ENCODE measurements at regions not wholly inside any gene's neighbourhood (a gene's known extent, or its start where the extent isn't known, plus 50 kb on each side); places are given as distances from the start of the nearest gene placed in this dataset.

DNA sequence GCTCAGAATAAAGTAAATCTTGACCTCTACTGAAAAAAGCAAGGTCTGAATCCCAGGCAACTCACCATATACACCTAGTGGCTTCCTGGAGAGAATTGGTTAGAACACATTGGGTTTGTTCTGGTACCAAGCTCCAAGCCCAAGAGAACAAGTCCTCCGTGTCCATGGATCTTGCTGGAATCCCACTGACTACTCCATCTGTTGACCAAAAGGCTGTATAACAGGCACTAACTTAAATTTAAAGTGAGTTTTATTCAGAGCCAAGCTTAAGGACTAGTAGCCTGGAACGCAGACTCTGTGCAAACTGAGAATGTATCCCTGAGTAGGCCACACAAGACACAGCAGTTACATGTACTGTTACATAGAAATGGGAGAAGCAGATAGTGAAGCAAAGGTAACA is 342.1 kb upstream of the LRRC3B start:
- 8% methylated on average over 2 of the region's 2 CpGs for WGBS (ENCODE audit: low lambda C conversion rate)
- no peak overlapping the region for H3K27ac ChIP-seq (ENCODE audit: extremely low read length, insufficient read depth, low read length)
- ChIA-PET CTCF (ENCODE audit: low intra/inter-chr PET ratio, low total read pairs) (no interaction called here), POLR2A (no interaction called here)
- no TSS peak for BruUV-seq (replicated peaks)
- H3K36me3 ChIP-seq (replicated peaks in 1 of 2; ENCODE audit: control insufficient read depth in 1 of 2, insufficient read depth in 2 of 2, low read length in 2 of 2), result no peaks in the 10 kb centered on the region
- no peak for DNase-seq (ENCODE audit: low spot score)
- H2AFZ ChIP-seq (ENCODE audit: low read length), result no peak overlapping the region
- ATAC-seq, result no peak
- H3K79me2 ChIP-seq (ENCODE audit: insufficient read depth, low read length), result no peaks in the 10 kb centered on the region
- no peak overlapping the region for H3K9ac ChIP-seq (ENCODE audit: insufficient read depth, low read depth, low read length)
- TF ChIP-seq ETV6 (CRISPR knock-in tag; conservative IDR thresholded peaks at IDR 0.05) (no peak), EP300 (IDR thresholded peaks at IDR 0.05; ENCODE audit: low read depth in 2 of 2, low read length in 2 of 2) (no peak), EP300 (CRISPR knock-in tag; IDR thresholded peaks at IDR 0.05; ENCODE audit: borderline replicate concordance) (no peak), FOSL2 (CRISPR knock-in tag; IDR thresholded peaks at IDR 0.05) (no peak), ZNF326 (CRISPR knock-in tag; IDR thresholded peaks at IDR 0.05; ENCODE audit: borderline replicate concordance) (no peak), RCOR2 (CRISPR knock-in tag; IDR thresholded peaks at IDR 0.05) (no peak), ZNF138 (CRISPR knock-in tag; IDR thresholded peaks at IDR 0.05; ENCODE audit: low read depth) (no peak)
- TF ChIP-seq, protein P1, sequence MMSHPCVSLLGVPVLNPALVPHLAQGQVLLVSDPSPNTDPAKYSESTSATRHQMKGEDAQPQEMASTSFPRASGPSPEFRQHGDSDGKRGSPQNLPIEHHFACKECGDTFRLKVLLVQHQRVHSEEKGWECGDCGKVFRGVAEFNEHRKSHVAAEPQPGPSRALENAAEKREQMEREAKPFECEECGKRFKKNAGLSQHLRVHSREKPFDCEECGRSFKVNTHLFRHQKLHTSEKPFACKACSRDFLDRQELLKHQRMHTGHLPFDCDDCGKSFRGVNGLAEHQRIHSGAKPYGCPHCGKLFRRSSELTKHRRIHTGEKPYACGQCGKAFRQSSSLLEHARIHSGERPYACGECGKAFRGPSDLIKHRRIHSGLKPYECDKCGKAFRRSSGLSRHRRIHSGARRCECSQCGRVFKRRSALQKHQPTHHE (CRISPR knock-in tag; IDR thresholded peaks at IDR 0.05; ENCODE audit: borderline replicate concordance), result no peak
- TF ChIP-seq, protein P2, sequence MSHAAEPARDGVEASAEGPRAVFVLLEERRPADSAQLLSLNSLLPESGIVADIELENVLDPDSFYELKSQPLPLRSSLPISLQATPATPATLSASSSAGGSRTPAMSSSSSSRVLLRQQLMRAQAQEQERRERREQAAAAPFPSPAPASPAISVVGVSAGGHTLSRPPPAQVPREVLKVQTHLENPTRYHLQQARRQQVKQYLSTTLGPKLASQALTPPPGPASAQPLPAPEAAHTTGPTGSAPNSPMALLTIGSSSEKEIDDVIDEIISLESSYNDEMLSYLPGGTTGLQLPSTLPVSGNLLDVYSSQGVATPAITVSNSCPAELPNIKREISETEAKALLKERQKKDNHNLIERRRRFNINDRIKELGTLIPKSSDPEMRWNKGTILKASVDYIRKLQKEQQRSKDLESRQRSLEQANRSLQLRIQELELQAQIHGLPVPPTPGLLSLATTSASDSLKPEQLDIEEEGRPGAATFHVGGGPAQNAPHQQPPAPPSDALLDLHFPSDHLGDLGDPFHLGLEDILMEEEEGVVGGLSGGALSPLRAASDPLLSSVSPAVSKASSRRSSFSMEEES (CRISPR knock-in tag; IDR thresholded peaks at IDR 0.05), result no peak
- TF ChIP-seq, protein P3, sequence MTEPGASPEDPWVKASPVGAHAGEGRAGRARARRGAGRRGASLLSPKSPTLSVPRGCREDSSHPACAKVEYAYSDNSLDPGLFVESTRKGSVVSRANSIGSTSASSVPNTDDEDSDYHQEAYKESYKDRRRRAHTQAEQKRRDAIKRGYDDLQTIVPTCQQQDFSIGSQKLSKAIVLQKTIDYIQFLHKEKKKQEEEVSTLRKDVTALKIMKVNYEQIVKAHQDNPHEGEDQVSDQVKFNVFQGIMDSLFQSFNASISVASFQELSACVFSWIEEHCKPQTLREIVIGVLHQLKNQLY (CRISPR knock-in tag; IDR thresholded peaks at IDR 0.05), result no peak
- FAIRE-seq, result no peak
- no peaks in the 10 kb centered on the region for H4K20me1 ChIP-seq (ENCODE audit: insufficient read depth, low read length)
- H3K4me1 ChIP-seq (ENCODE audit: insufficient read depth, low read length), result no peaks in the 10 kb centered on the region
- H3K4me3 ChIP-seq (replicated peaks in 1 of 3; ENCODE audit: insufficient read depth in 1 of 3, low read depth in 2 of 3, low read length in 3 of 3), result no peak overlapping the region
- intact Hi-C loops (cut with micrococcal nuclease; ENCODE audit: unreplicated experiment), result no loop called here
- H3K27me3 ChIP-seq (ENCODE audit: control insufficient read depth in 1 of 2, insufficient read depth in 2 of 2, low read length in 2 of 2), result no peaks in the 10 kb centered on the region
- in situ Hi-C loops (cut with HindIII; ENCODE audit: extremely low pct_ligation_motif_present, low pct_unique_long_range_greater_than_20kb), result no loop called here
- no peak overlapping the region for H3K4me2 ChIP-seq (ENCODE audit: low read depth, low read length)
- peaks cover 97% of the 10 kb centered on the region for H3K9me3 ChIP-seq (ENCODE audit: low read length)

Measured in HepG2 (cell line).